NCI-H2081 (cell line): ENCODE measurements at regions not wholly inside any gene's neighbourhood (a gene's known extent, or its start where the extent isn't known, plus 50 kb on each side); places are given as distances from the start of the nearest gene placed in this dataset.
"Not testable (repeated sequence)": the region's sequence is repeated elsewhere in the genome, so short reads cannot be mapped to it uniquely, and the experiment has no call there.

Experiments
- DNase-seq, 2 experiments: peaks; one replicate each; lab custom pipeline; 2025; lab: John Stamatoyannopoulos, UW

DNA sequence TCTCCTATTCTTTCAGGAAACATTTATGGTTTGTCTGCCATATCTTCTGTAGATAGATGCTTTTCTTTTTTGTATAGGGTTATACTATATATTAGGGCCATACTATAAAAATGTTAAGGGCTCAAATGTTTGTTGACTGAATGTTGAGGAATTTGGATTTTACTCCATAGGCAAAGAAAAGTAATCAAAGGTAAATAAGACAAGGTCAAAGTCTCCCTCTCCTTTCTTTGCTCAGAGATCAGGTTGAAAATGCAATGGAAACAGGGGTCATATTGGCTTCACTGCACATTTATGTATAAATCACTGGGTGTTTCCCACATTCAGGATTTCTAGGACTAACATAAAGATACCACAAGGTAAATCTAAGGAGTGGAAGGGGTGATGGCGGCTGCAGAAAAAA lies 291.4 kb upstream of the FZD8 start:
- DNase-seq = no peak

- DNase-seq = not testable (repeated sequence)
Measured at GRCh38 chr10:35929962-35930361, 287.9 kb upstream of the FZD8 start.

DNA sequence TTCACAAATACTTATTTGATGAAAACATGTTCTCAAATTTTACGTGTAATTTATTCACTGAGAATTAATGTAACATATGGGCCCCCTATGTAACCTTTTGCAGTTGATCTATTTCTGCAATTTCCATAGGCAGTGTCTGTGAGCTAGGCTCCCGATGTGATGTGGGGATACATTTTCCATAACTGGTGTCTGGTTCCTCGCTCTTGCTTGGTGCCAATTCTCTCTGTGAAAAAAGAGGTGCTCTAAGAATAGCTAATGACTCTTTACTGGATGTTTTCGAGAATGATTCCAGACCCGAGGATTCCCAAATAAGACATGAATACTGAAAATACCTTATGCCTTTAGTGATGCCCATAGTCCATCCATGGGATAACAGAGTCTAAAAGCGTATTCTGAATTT lies 286.7 kb upstream of the FZD8 start:
- DNase-seq = no peak

DNA sequence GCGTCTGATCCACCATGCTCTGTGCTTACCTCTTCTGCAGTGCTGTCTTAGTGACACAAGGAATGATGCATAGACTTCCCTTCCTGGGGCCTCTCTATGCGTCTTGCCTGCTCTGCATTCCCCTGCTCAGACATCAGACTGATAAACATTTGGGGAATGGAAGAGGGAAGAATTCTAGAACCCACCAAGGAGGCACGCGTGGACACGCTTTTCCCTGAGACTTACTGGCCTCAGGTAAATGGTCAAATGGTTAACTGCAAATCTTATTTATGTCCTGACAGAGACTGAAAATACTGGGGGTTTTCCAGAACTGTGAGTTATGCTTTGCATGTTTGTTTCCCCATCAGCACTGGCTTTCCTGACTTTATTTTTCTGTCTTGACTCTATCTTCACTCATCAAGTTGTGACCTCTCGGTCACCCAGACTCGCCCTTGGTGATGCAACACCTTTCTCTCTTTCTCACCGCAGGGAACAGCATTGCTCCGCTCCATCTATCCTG lies 285.9 kb upstream of the FZD8 start:
- no peak for DNase-seq

- no peak for DNase-seq
Measured at GRCh38 chr10:35927341-35927740, 285.2 kb upstream of the FZD8 start.

DNA sequence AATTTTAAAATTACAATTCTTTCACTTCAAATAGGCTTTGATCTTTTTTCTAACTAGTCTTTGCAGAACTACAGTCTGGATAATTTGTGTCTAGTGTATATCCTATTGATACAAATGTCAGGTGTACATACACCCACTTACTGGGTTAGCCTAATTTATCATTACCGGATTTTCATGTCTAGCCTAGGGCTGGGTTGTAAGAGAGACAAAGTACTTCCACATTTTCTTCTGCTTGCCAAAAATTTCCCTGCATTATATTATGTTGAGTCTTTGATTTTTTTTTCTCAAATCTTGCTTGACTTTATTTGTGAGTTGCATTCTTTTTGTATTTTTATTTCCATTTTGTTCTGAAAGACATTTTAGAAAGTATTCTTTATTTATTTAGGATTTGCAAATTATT lies 284.8 kb upstream of the FZD8 start:
- peak in 1 of 2 experiments; percentile 47 for DNase-seq

- DNase-seq = no peak
Measured at GRCh38 chr10:35925493-35925892, 283.4 kb upstream of the FZD8 start.

DNA sequence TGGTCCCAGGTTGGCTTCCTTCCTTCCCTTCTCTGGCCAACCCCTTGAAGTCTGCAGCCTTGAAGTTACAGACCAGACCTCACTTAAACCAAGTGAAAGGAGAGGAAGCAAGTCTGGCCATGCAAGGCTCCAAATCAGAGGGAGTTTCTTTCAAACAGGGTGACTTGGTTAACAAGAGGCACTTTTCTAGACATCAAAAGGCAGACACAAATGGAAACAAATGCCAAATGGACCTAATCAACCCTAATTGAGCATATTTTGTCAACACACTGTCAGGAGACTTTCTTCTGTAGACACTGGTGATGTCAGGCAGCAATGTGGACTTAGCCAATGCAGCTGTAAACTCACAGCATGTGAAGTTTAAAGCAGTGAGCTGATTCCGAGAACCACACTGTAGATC lies 282.7 kb upstream of the FZD8 start:
- peak in 1 of 2 experiments; percentile 1 for DNase-seq

DNA sequence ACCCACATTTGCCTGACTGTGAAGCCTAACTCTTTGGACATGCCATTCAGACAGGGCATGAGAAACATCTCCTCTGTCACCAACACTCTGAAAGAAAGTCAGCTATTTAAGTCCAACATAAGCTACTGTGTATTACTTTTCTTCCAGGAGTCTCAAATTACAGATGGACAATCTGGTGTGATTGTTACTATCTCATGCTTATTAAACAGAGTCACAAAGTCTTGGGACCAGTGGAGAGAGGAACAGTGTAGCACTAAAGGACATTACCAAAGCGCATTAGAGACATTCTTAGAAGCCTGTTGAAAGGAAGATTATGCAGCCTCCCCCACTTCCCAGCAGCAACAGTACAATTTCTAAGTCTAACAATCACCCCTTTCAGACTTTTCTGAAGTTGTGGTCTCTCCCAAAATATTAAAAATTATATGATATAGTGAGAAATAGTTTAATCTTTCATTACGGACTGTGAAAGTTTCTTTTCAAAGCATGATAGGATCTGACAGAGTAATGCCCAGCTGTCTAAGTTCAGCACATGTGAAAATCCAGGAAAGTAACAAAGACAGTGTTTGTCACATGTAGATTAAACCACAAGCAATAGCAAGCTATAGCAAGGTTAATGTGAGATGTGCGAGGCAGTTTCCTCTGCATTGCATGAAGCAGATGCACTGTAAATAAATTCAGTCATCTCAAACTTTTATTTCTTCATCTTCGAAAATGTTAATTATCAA lies 280.9 kb upstream of the FZD8 start:
- no peak for DNase-seq

DNA sequence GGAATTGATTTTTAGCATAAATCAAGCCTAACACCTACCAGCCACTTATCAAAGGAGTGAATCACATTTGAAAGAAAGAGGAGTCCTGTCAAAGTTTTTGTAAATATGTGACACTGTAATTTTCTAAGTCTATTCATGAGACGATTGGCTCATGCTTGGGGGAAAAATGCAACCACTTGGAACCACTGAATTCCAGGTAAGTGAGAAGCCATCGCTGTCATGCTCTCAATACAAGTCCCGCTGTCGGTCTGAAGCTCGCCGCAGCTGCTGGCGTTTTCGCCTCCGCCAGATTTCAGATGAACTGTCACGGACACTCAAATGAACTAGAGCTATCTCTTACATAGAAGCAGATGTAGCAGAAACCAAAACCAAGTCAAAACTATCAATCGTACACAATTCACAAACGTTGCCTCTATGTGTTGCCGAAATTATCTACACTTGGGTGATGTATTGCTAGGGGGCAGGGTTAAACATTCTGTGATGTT lies 279.8 kb upstream of the FZD8 start:
- DNase-seq = no peak

- no peak for DNase-seq
Measured at GRCh38 chr10:35916791-35917190, 274.7 kb upstream of the FZD8 start.

DNA sequence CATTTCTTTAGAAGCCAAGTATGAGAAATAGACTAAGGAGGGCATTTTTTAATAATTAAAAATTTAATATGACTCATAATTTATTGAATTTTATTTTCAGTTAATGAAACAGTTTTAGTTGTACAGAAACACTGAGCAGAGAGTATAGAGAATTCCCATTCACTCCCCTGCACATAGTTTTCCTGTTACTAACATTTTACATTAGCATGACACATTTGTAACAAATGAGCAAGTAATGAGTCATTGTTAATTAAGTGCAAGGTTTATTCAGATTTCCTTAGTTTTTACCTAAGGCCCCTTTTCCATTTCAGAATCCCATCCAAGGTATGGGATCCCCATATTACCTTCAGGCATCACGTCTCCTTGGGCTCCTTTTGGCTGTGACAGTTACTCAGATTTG lies 271.5 kb upstream of the FZD8 start:
- DNase-seq = no peak

GRCh38 chr10:35912615-35913569 lies 270.8 kb upstream of the FZD8 start:
- no peak for DNase-seq

GRCh38 chr10:35911954-35912353 lies 269.9 kb upstream of the FZD8 start:
- no peak for DNase-seq

GRCh38 chr10:35911233-35911632 lies 269.1 kb upstream of the FZD8 start:
- DNase-seq = no peak

- no peak for DNase-seq
Measured at GRCh38 chr10:35910234-35910633, 268.1 kb upstream of the FZD8 start.

GRCh38 chr10:35909121-35909720 lies 267.1 kb upstream of the FZD8 start:
- DNase-seq = no peak

- no peak for DNase-seq
Measured at GRCh38 chr10:35908451-35908850, 266.4 kb upstream of the FZD8 start.

GRCh38 chr10:35907548-35907947 lies 265.5 kb upstream of the FZD8 start:
- DNase-seq = no peak

- no peak for DNase-seq
Measured at GRCh38 chr10:35906155-35906554, 264.1 kb upstream of the FZD8 start.

DNA sequence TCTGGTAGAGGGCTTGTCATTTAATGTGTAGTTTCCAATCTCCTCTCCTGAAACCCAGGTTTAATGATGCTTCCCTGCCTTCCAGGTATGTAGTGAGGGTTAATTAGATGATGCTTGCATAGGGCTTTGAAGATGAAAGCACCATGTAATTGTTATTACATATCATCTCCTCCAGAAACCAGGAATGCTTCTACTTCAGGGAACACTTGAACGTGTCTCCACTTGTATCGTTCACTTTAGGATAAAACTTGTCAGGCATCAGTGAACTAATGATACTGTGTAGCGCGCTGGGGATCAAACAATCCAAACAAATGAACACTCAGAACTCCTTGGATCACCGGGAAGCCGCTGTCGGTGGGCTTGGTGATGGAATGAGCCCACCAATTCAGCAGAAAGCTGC lies 260.9 kb upstream of the FZD8 start:
- no peak for DNase-seq

- peak; percentile 12 to 77 for DNase-seq
Measured at GRCh38 chr10:35898716-35899440, 256.8 kb upstream of the FZD8 start.
